DND-41 (cell line): ENCODE measurements at regions not wholly inside any gene's neighbourhood (a gene's known extent, or its start where the extent isn't known, plus 50 kb on each side); places are given as distances from the start of the nearest gene placed in this dataset.

Experiments
- ATAC-seq: fragments of 200-7000 bp; cut with Tn5 transposase; 3 replicates; pipeline ENCODE4 v1.9.1; 2021; ENCODE audit warnings: low read depth; ENCODE audit not compliant: insufficient read depth
- DNase-seq: peaks from one replicate; pipeline ENCODE4 v3.0.0-alpha.2; 2020
- H2AFZ ChIP-seq: 2 replicates; pipeline ENCODE4 v1.6.0; 2012; ENCODE audit warnings: low read depth, low read length
- H3K27ac ChIP-seq: 2 replicates; pipeline ENCODE4 v1.5.1; 2012; ENCODE audit warnings: low read length, inconsistent platforms
- H3K27me3 ChIP-seq: fragments of 200-600 bp; sonication (generic); 2 replicates; pipeline ENCODE4 v1.6.0; 2012; ENCODE audit warnings: low read length, mild to moderate bottlenecking, inconsistent platforms; ENCODE audit not compliant: insufficient read depth, poor library complexity
- H3K36me3 ChIP-seq: 2 replicates; pipeline ENCODE4 v1.5.1; 2012; ENCODE audit warnings: low read length, inconsistent platforms; ENCODE audit not compliant: insufficient read depth
- H3K4me1 ChIP-seq: 2 replicates; pipeline ENCODE4 v1.5.1; 2012; ENCODE audit warnings: mild to moderate bottlenecking, low read length; ENCODE audit not compliant: insufficient read depth
- H3K4me2 ChIP-seq: 2 replicates; pipeline ENCODE4 v1.6.0; 2012; ENCODE audit warnings: mild to moderate bottlenecking, moderate library complexity, low read length, inconsistent platforms; ENCODE audit not compliant: insufficient read depth
- H3K4me3 ChIP-seq, 2 experiments: fragments of 200-600 bp in 1 of 2; shearing (Covaris generic) in 1 of 2; 2 replicates each; pipeline ENCODE4 v1.5.1; 2012 to 2016; ENCODE audit warnings: inconsistent platforms in 2 of 2, low read length in 2 of 2, mild to moderate bottlenecking in 2 of 2, low read depth in 1 of 2, moderate library complexity in 1 of 2
- H3K79me2 ChIP-seq: 2 replicates; pipeline ENCODE4 v1.6.0; 2012; ENCODE audit warnings: low read length, inconsistent platforms; ENCODE audit not compliant: insufficient read depth
- H3K9ac ChIP-seq: 2 replicates; pipeline ENCODE4 v1.6.0; 2012; ENCODE audit warnings: low read depth, mild to moderate bottlenecking, inconsistent platforms, low read length, moderate library complexity
- H3K9me3 ChIP-seq: 2 replicates; pipeline ENCODE4 v1.5.1; 2012; ENCODE audit warnings: low read length, moderate library complexity, mild to moderate bottlenecking, inconsistent platforms; ENCODE audit not compliant: insufficient read depth, severe bottlenecking
- H4K20me1 ChIP-seq: 2 replicates; pipeline ENCODE4 v1.6.0; 2012; ENCODE audit warnings: low read length; ENCODE audit not compliant: insufficient read depth
- EZH2 ChIP-seq: IDR thresholded peaks from 3 replicates; pipeline ENCODE4 v1.6.1; 2012; ENCODE audit warnings: borderline replicate concordance, low read depth, mild to moderate bottlenecking, moderate library complexity, low read length, inconsistent platforms; ENCODE audit not compliant: severe bottlenecking
- TF ChIP-seq, protein P1 (sequence below): IDR thresholded peaks from 2 replicates; pipeline ENCODE4 v1.5.1; 2012; ENCODE audit warnings: borderline replicate concordance, low read length, moderate library complexity, mild to moderate bottlenecking; ENCODE audit not compliant: poor library complexity, severe bottlenecking; ENCODE audit errors: extremely low read depth

DNA sequence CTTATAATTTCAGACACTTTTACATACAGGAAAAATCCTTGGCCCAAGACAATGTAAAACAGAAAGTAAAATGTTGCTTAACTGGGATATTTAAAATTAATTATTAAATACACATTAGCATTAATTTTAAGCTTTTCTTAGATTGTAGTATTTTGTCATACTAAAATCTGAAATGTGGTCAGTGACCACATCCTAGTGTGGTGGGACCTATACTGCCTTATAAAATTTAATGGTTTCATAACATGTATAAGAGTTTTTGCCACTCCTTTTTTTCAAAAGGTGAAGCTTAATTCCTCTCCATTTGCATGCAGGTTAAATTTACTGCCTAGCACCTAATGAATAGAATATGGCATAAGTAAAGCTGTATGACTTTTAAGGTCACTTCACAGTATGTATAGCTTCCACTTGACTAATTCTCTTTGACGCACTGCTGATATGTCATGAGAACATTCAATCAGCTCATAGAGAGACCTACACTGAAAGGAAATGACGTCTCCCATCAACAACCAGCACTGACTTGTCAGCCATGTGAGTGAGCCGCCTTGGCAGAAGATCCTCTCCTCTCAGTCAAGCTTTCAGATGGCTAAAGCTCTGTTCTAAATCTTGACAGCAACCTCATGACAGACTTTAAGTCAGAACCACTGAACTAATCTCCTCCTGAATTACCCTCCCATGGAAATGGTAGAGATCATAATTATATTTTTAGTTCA, 847.8 kb downstream of the SI start:
- Histone ChIP-seq H3K79me2 (no peaks in the 10 kb centered on the region), H2AFZ (no peak overlapping the region), H4K20me1 (no peaks in the 10 kb centered on the region), H3K27me3 (no peaks in the 10 kb centered on the region), H3K4me3 (no peak overlapping the region), H3K9me3 (no peaks in the 10 kb centered on the region), H3K4me1 (no peaks in the 10 kb centered on the region), H3K36me3 (no peaks in the 10 kb centered on the region), H3K27ac (no peak overlapping the region), H3K9ac (no peak overlapping the region), H3K4me2 (no peak overlapping the region)
- no peak for DNase-seq
- peak; percentile 67 for ATAC-seq
- TF ChIP-seq, protein P1, sequence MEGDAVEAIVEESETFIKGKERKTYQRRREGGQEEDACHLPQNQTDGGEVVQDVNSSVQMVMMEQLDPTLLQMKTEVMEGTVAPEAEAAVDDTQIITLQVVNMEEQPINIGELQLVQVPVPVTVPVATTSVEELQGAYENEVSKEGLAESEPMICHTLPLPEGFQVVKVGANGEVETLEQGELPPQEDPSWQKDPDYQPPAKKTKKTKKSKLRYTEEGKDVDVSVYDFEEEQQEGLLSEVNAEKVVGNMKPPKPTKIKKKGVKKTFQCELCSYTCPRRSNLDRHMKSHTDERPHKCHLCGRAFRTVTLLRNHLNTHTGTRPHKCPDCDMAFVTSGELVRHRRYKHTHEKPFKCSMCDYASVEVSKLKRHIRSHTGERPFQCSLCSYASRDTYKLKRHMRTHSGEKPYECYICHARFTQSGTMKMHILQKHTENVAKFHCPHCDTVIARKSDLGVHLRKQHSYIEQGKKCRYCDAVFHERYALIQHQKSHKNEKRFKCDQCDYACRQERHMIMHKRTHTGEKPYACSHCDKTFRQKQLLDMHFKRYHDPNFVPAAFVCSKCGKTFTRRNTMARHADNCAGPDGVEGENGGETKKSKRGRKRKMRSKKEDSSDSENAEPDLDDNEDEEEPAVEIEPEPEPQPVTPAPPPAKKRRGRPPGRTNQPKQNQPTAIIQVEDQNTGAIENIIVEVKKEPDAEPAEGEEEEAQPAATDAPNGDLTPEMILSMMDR = no peak
- no peak for TF ChIP-seq EZH2

DNA sequence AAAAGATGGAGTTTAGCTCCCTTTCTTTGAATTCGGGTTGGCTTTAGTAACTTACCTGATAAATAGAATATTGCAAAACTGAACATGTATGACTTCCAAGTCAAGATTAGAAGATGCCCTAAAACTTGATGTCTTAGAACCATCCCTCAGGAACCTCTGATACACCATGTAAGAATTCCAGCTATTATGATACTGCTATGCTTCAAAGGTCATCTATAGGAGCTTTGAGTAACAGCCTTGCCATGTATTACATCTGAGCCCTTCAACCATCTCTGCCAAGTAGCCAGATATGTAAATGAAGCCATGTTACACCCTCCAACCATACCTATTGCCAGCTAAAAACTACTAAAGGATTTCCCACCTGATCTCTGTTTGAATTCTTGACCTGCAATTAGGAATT, 854.2 kb downstream of the SI start:
- no peaks in the 10 kb centered on the region for H3K36me3 ChIP-seq
- no peak overlapping the region for H3K4me2 ChIP-seq
- no peaks in the 10 kb centered on the region for H3K27me3 ChIP-seq
- H2AFZ ChIP-seq = no peak overlapping the region
- H3K4me1 ChIP-seq = peaks cover 11% of the 10 kb centered on the region
- no peak overlapping the region for H3K27ac ChIP-seq
- H4K20me1 ChIP-seq = no peaks in the 10 kb centered on the region
- ATAC-seq (no peak), DNase-seq (no peak)
- TF ChIP-seq, protein P1 = no peak
- no peak for TF ChIP-seq EZH2
- H3K9ac ChIP-seq = no peak overlapping the region
- H3K79me2 ChIP-seq = no peaks in the 10 kb centered on the region
- H3K9me3 ChIP-seq = no peaks in the 10 kb centered on the region
- H3K4me3 ChIP-seq = no peak overlapping the region

DNA sequence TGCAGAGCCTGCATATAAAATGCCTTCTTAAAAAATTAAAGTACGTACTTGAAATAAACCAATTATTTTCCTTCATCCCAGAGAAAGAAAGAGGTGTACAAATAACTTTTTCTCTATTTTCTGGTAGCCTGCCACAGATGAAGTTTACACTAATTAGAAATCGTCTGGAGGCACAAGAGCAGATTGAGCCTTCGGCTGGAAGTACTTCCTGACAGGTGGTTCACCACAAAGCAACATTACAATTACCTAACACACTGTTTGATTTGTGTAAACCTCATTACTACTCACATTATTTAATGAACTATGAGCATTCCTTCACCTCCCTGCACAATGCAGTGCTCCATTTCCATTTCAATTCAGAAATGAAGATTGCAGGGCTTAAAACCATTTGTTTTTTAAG, 856.1 kb downstream of the SI start:
- peak; percentile 43 for DNase-seq
- H3K27ac ChIP-seq = no peak overlapping the region
- no peak overlapping the region for H3K9ac ChIP-seq
- no peak for TF ChIP-seq EZH2
- TF ChIP-seq, protein P1 = no peak
- H3K36me3 ChIP-seq = no peaks in the 10 kb centered on the region
- H3K9me3 ChIP-seq = peaks cover 4% of the 10 kb centered on the region
- H3K4me3 ChIP-seq = no peak overlapping the region
- H3K27me3 ChIP-seq = no peaks in the 10 kb centered on the region
- H3K4me1 ChIP-seq = peaks cover 11% of the 10 kb centered on the region
- no peak overlapping the region for H3K4me2 ChIP-seq
- no peaks in the 10 kb centered on the region for H3K79me2 ChIP-seq
- no peaks in the 10 kb centered on the region for H4K20me1 ChIP-seq
- H2AFZ ChIP-seq = no peak overlapping the region
- ATAC-seq = peak; percentile 97

DNA sequence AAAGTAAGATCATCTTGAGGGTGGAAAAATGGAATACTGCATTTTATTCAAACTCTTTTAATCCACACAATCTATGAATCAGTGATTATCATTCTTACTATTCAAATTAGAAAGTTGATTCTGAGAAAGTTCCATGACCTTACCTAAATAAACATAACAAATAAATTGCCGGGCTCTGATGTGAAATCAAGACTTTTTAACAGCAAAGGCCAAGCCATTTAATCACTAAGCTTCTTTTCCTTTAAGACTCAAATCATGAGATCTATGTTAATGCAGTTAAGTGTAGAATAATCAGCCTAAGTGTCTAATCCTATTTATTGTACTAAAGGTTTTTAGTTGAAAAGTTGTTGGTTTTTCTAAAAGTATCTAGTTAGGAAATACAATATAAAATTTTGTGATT, 857.0 kb downstream of the SI start:
- Histone ChIP-seq H3K4me3 (no peak overlapping the region), H3K9me3 (peaks cover 4% of the 10 kb centered on the region), H3K36me3 (no peaks in the 10 kb centered on the region), H3K4me1 (peaks cover 11% of the 10 kb centered on the region), H3K9ac (no peak overlapping the region), H4K20me1 (no peaks in the 10 kb centered on the region), H3K27me3 (no peaks in the 10 kb centered on the region), H3K79me2 (no peaks in the 10 kb centered on the region), H3K4me2 (no peak overlapping the region), H2AFZ (no peak overlapping the region), H3K27ac (no peak overlapping the region)
- DNase-seq = no peak
- no peak for ATAC-seq
- no peak for TF ChIP-seq EZH2
- TF ChIP-seq, protein P1 = no peak
